Stimulated activated naive CD8-positive, alpha-beta T cell treated with anti-CD3 and anti-CD28 coated beads, Interleukin-15, Interleukin-2, amounts not matched to agents 100 ng/mL and 50 ng/mL, for 24 hours (primary cell): ENCODE measurements at regions not wholly inside any gene's neighbourhood (a gene's known extent, or its start where the extent isn't known, plus 50 kb on each side); places are given as distances from the start of the nearest gene placed in this dataset.
"Not testable (repeated sequence)": the region's sequence is repeated elsewhere in the genome, so short reads cannot be mapped to it uniquely, and the experiment has no call there.

Experiments used
- H3K27ac Mint-ChIP-seq: one replicate; pipeline ENCODE4 v1.8.0; 2021; ENCODE audit warnings: mild to moderate bottlenecking, mixed read lengths
- H3K27me3 Mint-ChIP-seq: one replicate; pipeline ENCODE4 v1.8.0; 2021; ENCODE audit warnings: mixed read lengths
- H3K36me3 Mint-ChIP-seq: one replicate; pipeline ENCODE4 v1.8.0; 2021; ENCODE audit warnings: low read depth, mixed read lengths
- H3K4me1 Mint-ChIP-seq: one replicate; pipeline ENCODE4 v1.8.0; 2021; ENCODE audit warnings: low read depth, mixed read lengths
- H3K4me3 Mint-ChIP-seq: one replicate; pipeline ENCODE4 v1.8.0; 2021; ENCODE audit warnings: mild to moderate bottlenecking, mixed read lengths
- H3K9me3 Mint-ChIP-seq: one replicate; pipeline ENCODE4 v1.8.0; 2021; ENCODE audit warnings: mixed read lengths

- Mint-ChIP-seq H3K4me1 (peaks cover 7% of the 10 kb centered on the region), H3K27ac (no peak overlapping the region), H3K9me3 (no peaks in the 10 kb centered on the region), H3K27me3 (peaks cover 26% of the 10 kb centered on the region), H3K4me3 (no peak overlapping the region), H3K36me3 (no peaks in the 10 kb centered on the region)
Observed at GRCh38 chr11:70585236-70585545, 186.9 kb downstream of the CTTN start.

GRCh38 chr11:70586261-70587074 lies 188.1 kb downstream of the CTTN start:
- Mint-ChIP-seq H3K4me1 (peaks cover 14% of the 10 kb centered on the region), H3K36me3 (no peaks in the 10 kb centered on the region), H3K9me3 (no peaks in the 10 kb centered on the region), H3K27ac (no peak overlapping the region), H3K27me3 (peaks cover 32% of the 10 kb centered on the region), H3K4me3 (no peak overlapping the region)

- Mint-ChIP-seq H3K27me3 (peaks cover 34% of the 10 kb centered on the region), H3K4me3 (no peak overlapping the region), H3K36me3 (no peaks in the 10 kb centered on the region), H3K9me3 (no peaks in the 10 kb centered on the region), H3K4me1 (peaks cover 14% of the 10 kb centered on the region), H3K27ac (no peak overlapping the region)
Observed at GRCh38 chr11:70587075-70587389, 188.7 kb downstream of the CTTN start.

- peaks cover 33% of the 10 kb centered on the region for H3K27me3 Mint-ChIP-seq
- H3K4me3 Mint-ChIP-seq: no peak overlapping the region
Observed at GRCh38 chr11:70590356-70590991, 192.1 kb downstream of the CTTN start.

GRCh38 chr11:70592641-70593165 lies 194.4 kb downstream of the CTTN start:
- no peak overlapping the region for H3K27ac Mint-ChIP-seq
- H3K36me3 Mint-ChIP-seq: no peaks in the 10 kb centered on the region
- peaks cover 23% of the 10 kb centered on the region for H3K27me3 Mint-ChIP-seq
- peaks cover 14% of the 10 kb centered on the region for H3K4me1 Mint-ChIP-seq
- no peak overlapping the region for H3K4me3 Mint-ChIP-seq
- no peaks in the 10 kb centered on the region for H3K9me3 Mint-ChIP-seq

More at GRCh38 chr11:70590356-70590991, 192.1 kb downstream of the CTTN start:
- no peak overlapping the region for H3K27ac Mint-ChIP-seq
- no peaks in the 10 kb centered on the region for H3K9me3 Mint-ChIP-seq
- no peaks in the 10 kb centered on the region for H3K36me3 Mint-ChIP-seq
- peaks cover 14% of the 10 kb centered on the region for H3K4me1 Mint-ChIP-seq

DNA sequence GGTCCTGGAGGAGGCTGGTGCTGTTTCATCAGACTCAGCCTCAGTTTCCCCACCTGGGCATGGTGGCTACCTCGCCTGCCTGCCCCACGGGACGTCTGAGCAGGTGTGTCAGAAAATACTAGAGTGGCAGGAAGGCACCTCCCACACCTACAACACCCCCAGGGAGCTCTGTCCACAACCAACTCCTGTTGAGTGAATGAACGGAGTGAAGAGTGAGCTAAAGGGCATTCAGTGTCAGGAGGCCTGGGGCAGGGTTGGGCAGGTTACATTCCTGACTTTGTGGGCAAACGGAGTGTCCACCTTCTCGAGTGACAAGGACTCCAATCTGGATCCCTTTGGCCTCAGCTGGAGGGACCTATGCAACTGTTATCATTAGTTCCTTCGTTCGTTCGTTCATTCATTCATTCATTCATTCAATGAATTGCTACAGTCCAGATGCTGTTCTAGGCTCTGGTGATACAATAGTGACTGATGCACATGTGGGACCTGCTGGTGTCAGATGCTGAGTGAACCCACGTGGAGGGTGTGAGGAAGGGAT lies 195.2 kb downstream of the CTTN start:
- H3K4me1 Mint-ChIP-seq: peaks cover 14% of the 10 kb centered on the region
- peaks cover 15% of the 10 kb centered on the region for H3K27me3 Mint-ChIP-seq
- H3K27ac Mint-ChIP-seq: no peak overlapping the region
- H3K4me3 Mint-ChIP-seq: no peak overlapping the region
- no peaks in the 10 kb centered on the region for H3K9me3 Mint-ChIP-seq
- H3K36me3 Mint-ChIP-seq: no peaks in the 10 kb centered on the region

DNA sequence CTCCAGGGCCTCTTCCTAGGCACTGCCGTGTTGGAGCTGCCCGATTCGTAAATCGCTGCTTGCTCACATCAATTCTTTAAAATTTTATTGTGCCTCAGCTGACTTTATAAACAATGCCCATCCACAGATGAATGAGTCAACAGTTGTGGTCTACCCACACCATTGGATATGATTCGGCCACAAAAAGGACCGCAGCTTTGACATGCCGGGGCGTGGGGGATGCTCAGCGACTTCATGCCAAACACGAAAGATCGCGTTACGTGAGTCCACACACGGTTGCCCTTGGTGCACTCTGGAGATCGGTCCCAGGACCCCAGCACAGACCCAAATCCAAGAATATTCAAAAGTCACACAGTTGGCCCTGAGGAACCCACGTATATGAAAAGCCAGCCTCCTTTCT lies 195.7 kb downstream of the CTTN start:
- H3K9me3 Mint-ChIP-seq: no peaks in the 10 kb centered on the region
- H3K27ac Mint-ChIP-seq: no peak overlapping the region
- no peaks in the 10 kb centered on the region for H3K36me3 Mint-ChIP-seq
- H3K4me3 Mint-ChIP-seq: no peak overlapping the region
- peaks cover 14% of the 10 kb centered on the region for H3K4me1 Mint-ChIP-seq
- H3K27me3 Mint-ChIP-seq: peaks cover 14% of the 10 kb centered on the region

GRCh38 chr11:70594606-70595005 lies 196.3 kb downstream of the CTTN start:
- no peaks in the 10 kb centered on the region for H3K36me3 Mint-ChIP-seq
- no peak overlapping the region for H3K27ac Mint-ChIP-seq
- H3K27me3 Mint-ChIP-seq: peaks cover 9% of the 10 kb centered on the region
- peaks cover 11% of the 10 kb centered on the region for H3K4me1 Mint-ChIP-seq
- H3K4me3 Mint-ChIP-seq: no peak overlapping the region
- H3K9me3 Mint-ChIP-seq: no peaks in the 10 kb centered on the region

DNA sequence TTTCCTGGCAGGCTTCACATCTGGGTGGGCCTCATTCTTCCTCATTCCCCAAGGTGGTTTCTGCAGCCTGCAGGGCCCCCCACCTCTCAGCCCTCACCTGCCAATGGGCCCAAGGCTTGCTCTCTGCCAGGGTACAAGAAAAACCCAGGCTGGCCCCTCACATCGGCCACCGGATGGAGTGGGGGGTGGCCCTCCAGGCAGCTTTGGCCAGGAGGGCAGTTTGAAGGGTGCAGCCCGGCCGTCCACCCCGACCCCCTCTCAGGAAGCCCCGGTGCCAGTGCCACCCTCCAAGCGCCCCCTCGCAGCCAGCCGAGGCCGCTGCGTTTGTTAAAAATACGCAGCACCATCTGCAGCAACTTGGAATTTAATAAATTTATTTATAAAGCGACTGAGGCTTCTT lies 196.7 kb downstream of the CTTN start:
- Mint-ChIP-seq H3K4me1 (peaks cover 9% of the 10 kb centered on the region), H3K36me3 (no peaks in the 10 kb centered on the region), H3K9me3 (no peaks in the 10 kb centered on the region), H3K27ac (no peak overlapping the region), H3K27me3 (peaks cover 8% of the 10 kb centered on the region), H3K4me3 (no peak overlapping the region)

DNA sequence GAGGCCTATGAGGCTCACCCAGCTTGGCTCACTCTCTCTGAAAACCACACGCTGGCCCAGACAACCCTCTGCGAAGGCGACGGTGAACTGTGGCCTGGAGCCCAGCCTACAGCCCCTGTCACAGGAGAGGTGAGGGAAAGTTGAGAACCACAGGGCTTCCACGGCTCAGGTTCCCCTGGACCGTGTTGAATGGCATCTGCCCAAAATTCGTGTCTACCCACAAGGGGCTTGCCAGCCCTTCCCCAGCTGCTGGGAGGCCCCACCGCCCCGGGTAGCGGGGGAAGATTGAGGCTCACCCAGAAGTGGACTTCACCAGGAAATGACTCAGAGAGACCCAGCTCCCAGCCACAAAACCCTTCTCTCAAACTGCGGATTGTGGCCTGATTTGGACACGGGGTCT lies 197.1 kb downstream of the CTTN start:
- peaks cover 5% of the 10 kb centered on the region for H3K4me1 Mint-ChIP-seq
- H3K27ac Mint-ChIP-seq: no peak overlapping the region
- H3K27me3 Mint-ChIP-seq: peaks cover 8% of the 10 kb centered on the region
- H3K9me3 Mint-ChIP-seq: no peaks in the 10 kb centered on the region
- no peak overlapping the region for H3K4me3 Mint-ChIP-seq
- no peaks in the 10 kb centered on the region for H3K36me3 Mint-ChIP-seq

DNA sequence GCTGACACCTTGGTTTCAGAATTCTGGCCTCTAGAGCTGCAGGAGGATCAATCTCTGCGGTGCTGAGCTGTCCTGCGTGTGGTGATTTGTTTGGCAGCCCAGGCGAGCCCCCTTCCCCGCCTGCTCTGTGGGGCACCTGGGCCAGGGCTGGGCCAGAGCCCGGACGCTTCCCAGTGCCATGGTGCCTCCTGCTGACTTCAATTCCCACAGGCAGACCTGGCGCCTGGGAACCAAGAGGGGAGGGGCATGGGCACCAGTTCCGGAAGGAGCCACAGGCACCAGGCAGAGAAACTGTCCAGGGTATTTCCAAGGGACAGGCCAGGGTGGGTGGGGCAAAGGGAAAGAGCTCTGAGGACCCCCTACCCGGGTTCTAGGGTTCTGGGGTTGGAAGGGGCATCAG lies 197.8 kb downstream of the CTTN start:
- H3K4me3 Mint-ChIP-seq: no peak overlapping the region
- no peaks in the 10 kb centered on the region for H3K4me1 Mint-ChIP-seq
- H3K36me3 Mint-ChIP-seq: no peaks in the 10 kb centered on the region
- H3K9me3 Mint-ChIP-seq: no peaks in the 10 kb centered on the region
- peaks cover 4% of the 10 kb centered on the region for H3K27me3 Mint-ChIP-seq
- H3K27ac Mint-ChIP-seq: no peak overlapping the region

DNA sequence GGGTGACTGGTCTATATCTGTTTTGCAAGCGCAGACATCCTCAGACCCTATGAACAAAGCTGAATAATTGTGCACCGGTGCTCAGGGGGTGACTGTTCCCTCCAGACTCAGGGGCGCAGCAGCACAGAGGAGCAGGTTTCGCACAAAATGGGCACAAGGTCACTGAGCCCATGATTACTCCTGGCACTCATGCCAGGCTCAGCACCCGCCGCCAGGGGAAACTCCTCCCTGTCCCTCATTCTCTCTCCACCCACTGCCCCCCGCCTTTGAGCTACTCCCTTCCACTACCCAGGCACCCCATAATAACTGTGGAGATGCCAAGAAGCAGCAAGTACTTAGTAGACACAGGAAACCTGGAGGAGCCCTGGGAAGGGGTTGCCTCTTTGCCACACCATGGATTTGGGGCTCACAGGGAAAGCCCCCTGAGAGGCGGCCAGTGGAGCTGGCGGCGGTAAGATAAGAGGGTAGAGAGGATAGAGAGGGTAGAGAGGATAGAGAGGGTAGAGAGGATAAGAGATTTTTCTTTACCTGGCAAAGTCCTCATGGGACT lies 198.8 kb downstream of the CTTN start:
- no peaks in the 10 kb centered on the region for H3K9me3 Mint-ChIP-seq
- H3K36me3 Mint-ChIP-seq: no peaks in the 10 kb centered on the region
- H3K27me3 Mint-ChIP-seq: peaks cover 1% of the 10 kb centered on the region
- no peak overlapping the region for H3K27ac Mint-ChIP-seq
- no peak overlapping the region for H3K4me3 Mint-ChIP-seq
- no peaks in the 10 kb centered on the region for H3K4me1 Mint-ChIP-seq

DNA sequence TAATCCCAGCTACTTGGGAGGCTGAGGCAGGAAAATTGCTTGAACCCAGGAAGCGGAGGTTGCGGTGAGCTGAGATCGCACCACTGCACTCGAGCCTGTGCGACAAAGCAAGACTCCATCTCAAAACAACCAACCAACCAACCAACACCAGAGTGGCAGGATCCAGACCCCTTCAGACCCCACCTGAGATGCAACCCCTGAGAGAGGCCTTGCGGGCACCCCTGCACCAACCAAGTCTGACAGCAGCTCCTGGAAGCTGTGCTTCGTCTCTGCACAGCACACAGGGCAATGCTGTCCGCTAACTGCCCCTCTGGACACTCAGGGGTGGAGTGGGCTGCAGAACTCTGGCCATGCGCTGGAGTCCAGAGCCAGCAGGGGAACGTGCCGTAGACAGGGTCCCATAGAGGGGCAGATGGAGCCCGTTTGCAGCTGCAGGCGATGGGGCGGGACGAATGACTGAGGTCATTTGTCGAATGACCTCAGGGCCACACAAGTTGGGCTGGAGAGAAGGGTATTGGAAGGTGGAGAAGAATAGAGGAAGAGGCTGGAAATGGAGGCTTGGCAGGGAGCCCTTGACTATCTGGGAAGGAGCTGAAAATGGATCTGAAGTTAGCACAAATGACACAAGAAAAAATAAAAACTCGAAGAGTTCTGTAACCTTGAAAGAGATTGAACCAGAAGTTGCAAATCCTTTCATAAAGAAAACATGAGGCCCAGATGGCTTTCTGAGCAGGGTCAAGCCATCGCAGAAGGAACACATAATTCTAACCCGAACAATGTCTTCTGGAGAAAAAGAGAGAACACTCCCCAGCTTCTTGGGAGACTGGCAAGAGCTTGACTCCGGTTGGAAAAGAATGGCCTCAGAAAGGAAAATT lies 199.7 kb downstream of the CTTN start:
- no peaks in the 10 kb centered on the region for H3K36me3 Mint-ChIP-seq
- no peak overlapping the region for H3K4me3 Mint-ChIP-seq
- H3K9me3 Mint-ChIP-seq: no peaks in the 10 kb centered on the region
- no peak overlapping the region for H3K27ac Mint-ChIP-seq
- H3K4me1 Mint-ChIP-seq: no peaks in the 10 kb centered on the region
- H3K27me3 Mint-ChIP-seq: peaks cover 4% of the 10 kb centered on the region

DNA sequence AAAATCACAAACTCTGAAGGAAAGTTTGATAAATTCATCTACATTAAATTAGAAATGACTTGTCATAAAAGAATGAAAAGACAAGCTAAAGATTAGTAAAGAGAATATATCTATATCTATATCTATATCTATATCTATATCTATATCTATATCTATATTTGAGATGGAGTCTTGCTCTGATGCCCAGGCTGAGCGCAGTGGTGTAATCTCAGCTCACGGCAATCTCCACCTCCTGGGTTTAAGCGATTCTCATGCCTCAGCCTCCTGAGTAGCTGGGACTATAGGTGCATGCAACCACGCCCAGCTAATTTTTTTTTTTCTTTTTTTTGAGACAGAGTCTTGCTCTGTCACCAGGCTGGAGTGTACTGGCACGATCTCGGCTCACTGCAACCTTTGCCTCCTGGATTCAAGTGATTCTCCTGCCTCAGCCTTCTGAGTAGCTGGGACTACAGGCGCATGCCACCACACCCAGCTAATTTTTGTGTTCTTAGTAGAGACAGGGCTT lies 202.6 kb downstream of the CTTN start:
- not testable (repeated sequence) for H3K27me3 Mint-ChIP-seq

More for the DNA sequence above, 202.6 kb downstream of the CTTN start:
- H3K36me3 Mint-ChIP-seq, H3K4me1 Mint-ChIP-seq, H3K4me3 Mint-ChIP-seq, H3K27ac Mint-ChIP-seq, H3K9me3 Mint-ChIP-seq: not testable (repeated sequence)
